Duodenal mucosa (tissue), 2 donors: ENCODE measurements at regions not wholly inside any gene's neighbourhood (a gene's known extent, or its start where the extent isn't known, plus 50 kb on each side); places are given as distances from the start of the nearest gene placed in this dataset.

Experiments used
- H3K27ac ChIP-seq: one replicate; pipeline ENCODE4 v1.7.0; 2013; ENCODE audit warnings: low read depth, low read length
- H3K27me3 ChIP-seq, 2 donors: one replicate each; pipeline ENCODE4 v1.7.0; 2013; ENCODE audit warnings: low read length in 2 of 2, control low read depth in 1 of 2; ENCODE audit not compliant: insufficient read depth in 2 of 2, control insufficient read depth in 1 of 2
- H3K36me3 ChIP-seq, 2 donors: one replicate each; pipeline ENCODE4 v1.7.0; 2013; ENCODE audit warnings: low read length in 2 of 2, control low read depth in 1 of 2; ENCODE audit not compliant: insufficient read depth in 2 of 2, control insufficient read depth in 1 of 2
- H3K4me1 ChIP-seq, 2 donors: one replicate each; pipeline ENCODE4 v1.7.0; 2013; ENCODE audit warnings: low read length in 2 of 2, control low read depth in 1 of 2; ENCODE audit not compliant: insufficient read depth in 2 of 2, control insufficient read depth in 1 of 2
- H3K4me3 ChIP-seq, 2 donors: one replicate each; pipeline ENCODE4 v1.7.0; 2013; ENCODE audit warnings: low read length in 2 of 2, low read depth in 1 of 2
- H3K9ac ChIP-seq, 2 donors: one replicate each; pipeline ENCODE4 v1.7.0; 2013; ENCODE audit warnings: low read length in 2 of 2, low read depth in 1 of 2
- H3K9me3 ChIP-seq, 2 donors: one replicate each; pipeline ENCODE4 v1.7.0; 2013; ENCODE audit warnings: low read length in 2 of 2, control low read depth in 1 of 2; ENCODE audit not compliant: control insufficient read depth in 1 of 2

GRCh38 chr13:74703855-74704387 lies 569.7 kb upstream of the KLF12 start:
- Histone ChIP-seq H3K36me3 (no peaks in the 10 kb centered on the region), H3K4me3 (no peak overlapping the region), H3K27me3 (no peaks in the 10 kb centered on the region), H3K4me1 (no peaks in the 10 kb centered on the region), H3K27ac (no peak overlapping the region), H3K9ac (no peak overlapping the region), H3K9me3 (no peaks in the 10 kb centered on the region)

DNA sequence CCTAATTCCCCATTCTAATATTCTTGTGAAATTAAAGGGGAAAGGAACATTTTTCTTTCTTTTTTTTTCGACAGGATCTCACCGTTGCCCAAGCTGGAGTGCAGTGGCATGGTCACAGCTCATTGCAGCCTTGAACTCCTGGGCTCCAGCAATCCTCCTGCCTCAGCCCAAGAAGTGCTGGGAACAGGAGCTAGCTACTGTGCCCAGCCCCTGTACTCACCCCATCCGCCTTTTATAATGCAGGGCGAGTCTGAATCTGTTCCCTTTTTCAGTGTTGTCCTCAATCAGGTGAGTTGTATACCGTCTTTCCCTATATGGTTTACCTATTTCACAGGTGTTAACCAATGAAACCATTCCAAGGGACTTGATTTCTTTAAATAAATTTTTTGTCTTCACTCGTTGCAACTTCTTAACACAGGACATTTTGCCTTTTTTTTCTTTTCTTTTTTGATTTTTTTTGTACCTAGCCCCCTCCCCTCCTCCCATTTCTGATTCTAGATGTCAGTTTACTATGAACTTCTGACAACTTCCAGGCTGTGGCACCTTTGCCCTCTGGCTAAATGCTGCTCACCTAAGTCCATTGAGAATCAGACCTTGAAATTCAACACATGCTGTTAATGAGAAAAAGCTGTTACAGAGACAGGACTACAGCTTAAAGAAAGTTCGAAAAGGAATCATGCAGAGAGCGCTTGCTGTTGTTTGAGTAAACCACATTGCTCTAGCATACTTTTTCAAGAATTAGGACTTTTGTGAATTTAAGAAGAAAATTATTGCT lies 562.1 kb upstream of the KLF12 start:
- Histone ChIP-seq H3K4me3 (no peak overlapping the region), H3K9me3 (no peaks in the 10 kb centered on the region), H3K9ac (no peak overlapping the region), H3K27ac (no peak overlapping the region), H3K27me3 (no peaks in the 10 kb centered on the region), H3K4me1 (no peaks in the 10 kb centered on the region), H3K36me3 (no peaks in the 10 kb centered on the region)

- no peak overlapping the region for H3K4me3 ChIP-seq
- no peaks in the 10 kb centered on the region for H3K36me3 ChIP-seq
These were observed 561.0 kb upstream of the KLF12 start for GRCh38 chr13:74695021-74695800.

DNA sequence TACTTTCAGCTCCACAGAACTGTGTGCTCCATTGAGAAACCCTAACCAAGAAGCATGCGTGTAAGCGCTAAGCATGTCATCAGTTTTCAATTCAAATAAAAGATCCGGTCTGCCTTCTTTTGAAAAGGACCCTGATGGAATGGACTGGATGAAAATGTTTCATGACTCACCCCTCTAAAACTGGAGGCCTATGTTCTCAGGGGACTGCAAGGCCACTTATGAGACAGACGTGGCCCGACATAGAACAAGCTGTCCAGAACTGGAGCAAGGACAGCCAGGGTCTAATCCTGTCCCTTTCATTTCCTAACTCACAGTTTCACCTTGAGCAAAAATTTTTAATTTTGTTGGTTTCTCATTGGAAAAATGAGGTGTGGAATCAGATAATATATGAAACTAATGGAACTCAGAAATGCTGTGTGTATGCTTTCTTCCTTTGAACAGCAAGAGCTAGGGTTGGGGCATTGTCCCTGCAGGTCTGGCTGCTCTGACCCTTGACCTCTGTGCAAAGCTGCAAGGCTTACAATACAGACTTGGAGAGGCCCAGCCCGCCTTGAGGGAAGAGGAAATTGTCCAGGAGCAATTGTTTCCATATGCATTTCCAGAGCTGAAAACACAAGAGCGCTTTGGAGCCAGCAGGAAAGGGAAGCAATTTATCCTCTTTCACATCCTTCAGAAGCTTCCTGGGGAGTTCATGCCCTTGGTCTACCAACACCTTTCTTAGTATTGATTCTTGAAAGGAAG lies 553.4 kb upstream of the KLF12 start:
- H3K27me3 ChIP-seq: no peaks in the 10 kb centered on the region
- no peaks in the 10 kb centered on the region for H3K36me3 ChIP-seq
- no peak overlapping the region for H3K4me3 ChIP-seq
- no peaks in the 10 kb centered on the region for H3K4me1 ChIP-seq
- H3K9ac ChIP-seq: no peak overlapping the region
- H3K9me3 ChIP-seq: no peaks in the 10 kb centered on the region
- H3K27ac ChIP-seq: no peak overlapping the region

More at GRCh38 chr13:74695021-74695800, 561.0 kb upstream of the KLF12 start:
- Histone ChIP-seq H3K27ac (no peak overlapping the region), H3K9ac (no peak overlapping the region), H3K4me1 (no peaks in the 10 kb centered on the region), H3K27me3 (no peaks in the 10 kb centered on the region), H3K9me3 (no peaks in the 10 kb centered on the region)

- Histone ChIP-seq H3K9ac (no peak overlapping the region), H3K4me3 (no peak overlapping the region), H3K4me1 (no peaks in the 10 kb centered on the region), H3K36me3 (no peaks in the 10 kb centered on the region), H3K27ac (no peak overlapping the region), H3K9me3 (no peaks in the 10 kb centered on the region), H3K27me3 (no peaks in the 10 kb centered on the region)
These were observed 549.2 kb upstream of the KLF12 start for GRCh38 chr13:74683411-74683810.

- no peak overlapping the region for H3K4me3 ChIP-seq
- H3K9me3 ChIP-seq: no peaks in the 10 kb centered on the region
- H3K9ac ChIP-seq: no peak overlapping the region
- H3K27me3 ChIP-seq: no peaks in the 10 kb centered on the region
- H3K27ac ChIP-seq: no peak overlapping the region
- H3K36me3 ChIP-seq: no peaks in the 10 kb centered on the region
- no peaks in the 10 kb centered on the region for H3K4me1 ChIP-seq
These were observed 548.5 kb upstream of the KLF12 start for GRCh38 chr13:74682746-74683145.

GRCh38 chr13:74681891-74682290 lies 547.7 kb upstream of the KLF12 start:
- Histone ChIP-seq H3K9ac (no peak overlapping the region), H3K4me1 (no peaks in the 10 kb centered on the region), H3K27me3 (no peaks in the 10 kb centered on the region), H3K27ac (no peak overlapping the region), H3K36me3 (no peaks in the 10 kb centered on the region), H3K9me3 (no peaks in the 10 kb centered on the region), H3K4me3 (no peak overlapping the region)

DNA sequence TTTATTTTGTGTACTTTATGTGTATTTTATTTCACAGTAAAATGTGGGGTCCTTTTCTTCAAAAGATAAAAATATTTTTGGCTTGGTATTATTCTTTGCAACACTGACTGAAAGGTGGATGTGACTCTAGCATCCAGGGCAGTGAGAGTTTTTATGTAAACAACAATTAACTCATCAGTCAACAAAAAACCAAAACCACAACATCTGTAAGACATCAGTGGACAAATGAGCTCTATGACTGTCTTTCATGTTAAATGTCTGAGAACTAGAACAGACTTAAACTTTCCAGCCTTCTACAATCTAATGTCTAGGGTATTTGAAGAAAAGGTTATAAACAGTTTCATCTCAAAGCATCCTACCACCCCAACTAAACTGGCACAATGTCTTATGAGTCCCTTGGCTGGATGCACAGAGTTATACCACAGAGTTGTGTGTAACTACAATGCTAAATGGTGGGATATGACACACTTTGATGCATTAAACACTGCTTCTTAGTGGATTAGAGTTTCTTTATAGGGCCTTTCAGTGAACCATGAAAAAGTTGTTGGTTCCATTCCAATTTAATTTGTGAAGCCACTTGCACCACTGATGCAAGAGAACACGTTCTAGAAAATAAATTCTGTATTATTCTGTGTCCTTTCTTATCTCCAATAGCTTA lies 544.2 kb upstream of the KLF12 start:
- H3K27me3 ChIP-seq: no peaks in the 10 kb centered on the region
- H3K4me1 ChIP-seq: no peaks in the 10 kb centered on the region
- H3K9me3 ChIP-seq: no peaks in the 10 kb centered on the region
- H3K4me3 ChIP-seq: no peak overlapping the region
- no peaks in the 10 kb centered on the region for H3K36me3 ChIP-seq
- no peak overlapping the region for H3K9ac ChIP-seq
- no peak overlapping the region for H3K27ac ChIP-seq

DNA sequence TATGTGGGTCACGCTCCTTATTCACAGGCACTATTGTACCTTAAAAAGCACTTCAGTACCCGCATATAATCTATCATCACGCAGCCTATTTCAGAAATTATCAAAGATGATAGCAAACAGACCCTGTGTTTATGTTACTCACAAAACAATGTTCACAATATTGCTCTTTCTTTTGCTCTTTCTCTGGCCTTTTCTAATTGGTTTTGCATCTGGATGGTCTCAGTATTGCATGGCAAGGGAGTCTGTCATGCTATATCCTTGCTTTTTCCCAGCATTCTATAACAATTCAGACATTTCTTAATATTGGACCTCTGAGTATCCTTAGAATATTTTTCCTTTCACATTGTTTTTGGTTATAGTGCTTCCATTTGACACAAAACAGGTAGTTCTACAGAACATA lies 541.8 kb upstream of the KLF12 start:
- Histone ChIP-seq H3K36me3 (no peaks in the 10 kb centered on the region), H3K27me3 (no peaks in the 10 kb centered on the region), H3K27ac (no peak overlapping the region), H3K9me3 (no peaks in the 10 kb centered on the region), H3K4me3 (no peak overlapping the region), H3K9ac (no peak overlapping the region), H3K4me1 (no peaks in the 10 kb centered on the region)
